Vagina (tissue), 2 donors: ENCODE measurements at regions not wholly inside any gene's neighbourhood (a gene's known extent, or its start where the extent isn't known, plus 50 kb on each side); places are given as distances from the start of the nearest gene placed in this dataset.
"Not testable (repeated sequence)": the region's sequence is repeated elsewhere in the genome, so short reads cannot be mapped to it uniquely, and the experiment has no call there.

Experiments
- DNase-seq, 2 donors: peaks; one replicate each; pipeline ENCODE4 v3.0.0-alpha.2; 2017; ENCODE audit errors: extremely low spot score in 2 of 2
- H3K27ac ChIP-seq: fragments of 200-600 bp; sonication (generic); one replicate; pipeline ENCODE4 v1.5.1; 2019
- H3K27me3 ChIP-seq: fragments of 200-600 bp; sonication (generic); one replicate; pipeline ENCODE4 v1.5.1; 2019
- H3K36me3 ChIP-seq, 2 donors: fragments of 200-600 bp; sonication (generic); one replicate each; pipeline ENCODE4 v1.5.1; 2017 to 2019
- H3K4me1 ChIP-seq: fragments of 200-600 bp; sonication (generic); one replicate; pipeline ENCODE4 v1.5.1; 2019
- H3K4me3 ChIP-seq, 2 donors: fragments of 200-600 bp; sonication (generic); 1 replicate in 1 of 2; 2 replicates in 1 of 2; pipeline ENCODE4 v1.5.1; 2016 to 2019
- H3K9me3 ChIP-seq: fragments of 200-600 bp; sonication (generic); one replicate; pipeline ENCODE4 v1.5.1; 2019
- CTCF ChIP-seq, 3 experiments: fragments of 450-650 bp in 2 of 3; fragments of 200-600 bp in 1 of 3; sonication (generic) in 1 of 3; IDR thresholded peaks; one replicate each; pipeline ENCODE4 v1.5.1; 2017 to 2019; ENCODE audit warnings: antibody characterized with exemption in 3 of 3, mild to moderate bottlenecking in 2 of 3, moderate library complexity in 2 of 3
- POLR2A ChIP-seq, 2 donors: fragments of 450-650 bp; IDR thresholded peaks; one replicate each; pipeline ENCODE4 v1.6.1; 2017; ENCODE audit warnings: antibody characterized with exemption in 2 of 2, mild to moderate bottlenecking in 2 of 2, moderate library complexity in 2 of 2
- POLR2AphosphoS5 ChIP-seq, 2 donors: sonication (generic); formaldehyde crosslinking; IDR thresholded peaks; one replicate each; pipeline ENCODE4 v1.9.0; 2017; ENCODE audit warnings: antibody characterized with exemption in 2 of 2, mild to moderate bottlenecking in 2 of 2, low read depth in 1 of 2; ENCODE audit not compliant: insufficient read depth in 1 of 2
- intact Hi-C: fragments of 100-400 bp; cut with DNase I; formaldehyde crosslinking; loops from one replicate; pipeline ENCODE4 v1.15.1; 2023

DNA sequence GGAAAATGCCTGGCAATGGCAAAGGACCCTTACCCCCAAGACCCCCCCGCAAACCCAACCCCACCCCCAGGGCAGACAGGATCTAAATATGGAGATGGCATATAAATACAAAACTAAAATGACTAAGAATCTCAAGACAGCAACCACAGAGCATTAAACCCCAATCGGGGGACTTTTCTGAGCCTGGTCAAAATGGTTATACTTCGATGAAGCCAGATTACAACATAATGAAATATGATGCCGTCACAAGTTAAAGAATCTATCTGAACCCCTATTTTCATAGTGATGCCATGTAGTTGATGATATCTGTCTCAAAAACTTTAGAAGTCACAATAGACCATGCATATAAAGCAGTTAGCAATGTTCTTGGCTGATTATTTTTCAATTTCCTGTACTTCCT lies 223.6 kb downstream of the CGGBP1 start:
- intact Hi-C loops, result no loop called here

DNA sequence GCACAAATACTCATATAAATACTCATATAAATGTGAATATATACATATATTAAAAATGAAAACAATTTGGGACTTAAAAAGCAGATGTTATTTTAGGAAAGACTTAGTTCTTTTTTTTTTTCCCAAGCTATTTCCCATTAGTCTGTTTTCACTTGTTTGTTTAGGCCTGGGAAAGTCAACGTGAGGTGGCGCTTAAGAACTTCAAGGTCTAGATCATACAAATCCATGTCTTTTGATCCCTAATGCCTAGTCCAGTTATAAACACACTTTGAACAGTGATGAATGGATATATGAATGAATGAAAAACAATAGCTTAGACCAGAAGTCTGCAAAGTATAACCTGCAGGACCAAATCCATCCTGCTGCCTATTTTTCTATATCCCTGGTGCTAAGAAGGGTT lies 224.5 kb downstream of the CGGBP1 start:
- Histone ChIP-seq H3K36me3 (no peaks in the 10 kb centered on the region), H3K4me1 (no peaks in the 10 kb centered on the region), H3K27me3 (no peaks in the 10 kb centered on the region), H3K27ac (no peak overlapping the region), H3K9me3 (no peaks in the 10 kb centered on the region), H3K4me3 (no peak overlapping the region)
- no peak for DNase-seq
- intact Hi-C loops, result no loop called here
- TF ChIP-seq POLR2A (IDR thresholded peaks at IDR 0.05) (no peak), CTCF (IDR thresholded peaks at IDR 0.05) (no peak), POLR2AphosphoS5 (IDR thresholded peaks at IDR 0.05; ENCODE audit: insufficient read depth in 1 of 2, low read depth in 1 of 2) (no peak)

More for the DNA sequence above, 223.6 kb downstream of the CGGBP1 start:
- DNase-seq, result no peak
- Histone ChIP-seq H3K27ac (no peak overlapping the region), H3K4me1 (no peaks in the 10 kb centered on the region), H3K36me3 (no peaks in the 10 kb centered on the region), H3K4me3 (no peak overlapping the region), H3K27me3 (no peaks in the 10 kb centered on the region), H3K9me3 (no peaks in the 10 kb centered on the region)
- TF ChIP-seq POLR2A (IDR thresholded peaks at IDR 0.05) (no peak), POLR2AphosphoS5 (IDR thresholded peaks at IDR 0.05; ENCODE audit: insufficient read depth in 1 of 2, low read depth in 1 of 2) (no peak), CTCF (IDR thresholded peaks at IDR 0.05) (no peak)

DNA sequence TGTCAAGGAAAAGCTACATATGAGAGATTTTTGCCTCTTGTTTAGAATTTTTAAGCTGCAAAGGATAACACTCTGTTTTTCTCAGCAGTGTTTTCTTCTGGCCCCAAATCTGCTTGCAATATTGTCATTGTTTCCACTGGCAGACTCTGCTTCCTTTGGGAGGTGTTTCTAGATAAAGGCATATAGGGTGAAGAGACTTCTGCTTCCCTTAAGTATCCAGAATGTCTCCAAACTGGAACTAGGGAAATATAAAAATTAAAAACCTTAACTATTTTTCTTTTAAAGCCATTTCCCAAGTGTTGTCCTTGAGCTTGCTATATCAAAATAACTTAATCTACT lies 225.8 kb downstream of the CGGBP1 start:
- no peaks in the 10 kb centered on the region for H3K4me1 ChIP-seq
- no peak overlapping the region for H3K27ac ChIP-seq
- intact Hi-C loops, result no loop called here
- H3K36me3 ChIP-seq, result no peaks in the 10 kb centered on the region
- no peak for DNase-seq
- TF ChIP-seq POLR2AphosphoS5 (IDR thresholded peaks at IDR 0.05; ENCODE audit: insufficient read depth in 1 of 2, low read depth in 1 of 2) (no peak), CTCF (IDR thresholded peaks at IDR 0.05) (no peak), POLR2A (IDR thresholded peaks at IDR 0.05) (no peak)
- no peaks in the 10 kb centered on the region for H3K9me3 ChIP-seq
- H3K27me3 ChIP-seq, result no peaks in the 10 kb centered on the region
- H3K4me3 ChIP-seq, result no peak overlapping the region

DNA sequence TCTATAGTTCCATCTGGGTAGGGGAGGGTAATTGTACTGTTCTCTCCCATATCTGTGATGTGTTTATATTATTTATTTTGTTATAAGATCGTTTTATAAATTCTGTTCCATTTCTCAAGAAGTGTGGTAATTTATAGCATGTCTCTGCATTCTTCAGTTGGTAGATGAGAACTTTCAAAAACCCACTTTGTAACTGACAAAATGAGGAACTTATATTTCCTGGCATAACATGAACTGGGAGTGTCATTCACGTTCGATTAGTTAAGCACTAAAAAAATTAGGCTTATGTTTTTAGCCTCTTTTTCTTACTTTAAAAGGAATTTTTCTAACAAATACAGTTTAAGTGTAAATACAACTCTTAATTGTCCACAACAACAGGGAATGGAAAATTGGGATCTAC lies 230.8 kb downstream of the CGGBP1 start:
- Histone ChIP-seq H3K27me3 (no peaks in the 10 kb centered on the region), H3K4me1 (no peaks in the 10 kb centered on the region), H3K36me3 (no peaks in the 10 kb centered on the region), H3K27ac (no peak overlapping the region), H3K9me3 (no peaks in the 10 kb centered on the region), H3K4me3 (no peak overlapping the region)
- DNase-seq, result no peak
- no peak for TF ChIP-seq POLR2A (IDR thresholded peaks at IDR 0.05)
- no peak for TF ChIP-seq POLR2AphosphoS5 (IDR thresholded peaks at IDR 0.05; ENCODE audit: insufficient read depth in 1 of 2, low read depth in 1 of 2)
- TF ChIP-seq CTCF (IDR thresholded peaks at IDR 0.05), result no peak
- intact Hi-C loops, result no loop called here

DNA sequence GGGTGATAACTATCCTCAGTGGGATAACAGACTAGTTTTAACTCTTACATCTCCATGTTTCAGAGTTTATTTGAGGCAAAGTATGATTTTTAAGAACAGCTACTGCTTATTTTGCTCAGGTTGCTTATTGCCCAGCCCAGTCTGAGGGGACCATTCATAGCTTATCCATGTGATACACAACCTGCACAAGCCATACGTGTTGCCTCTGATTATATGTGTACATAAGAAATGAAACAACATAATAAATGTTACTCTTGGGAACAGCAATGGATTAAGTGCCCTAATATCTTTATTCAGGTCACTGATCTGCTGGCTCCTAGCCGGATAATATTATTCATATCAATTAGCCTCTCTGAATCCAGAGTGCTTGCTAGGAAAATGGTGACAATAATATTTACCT lies 236.2 kb downstream of the CGGBP1 start:
- Histone ChIP-seq H3K9me3 (no peaks in the 10 kb centered on the region), H3K4me1 (no peaks in the 10 kb centered on the region), H3K36me3 (no peaks in the 10 kb centered on the region), H3K27ac (no peak overlapping the region), H3K4me3 (no peak overlapping the region), H3K27me3 (no peaks in the 10 kb centered on the region)
- intact Hi-C loops, result no loop called here
- TF ChIP-seq CTCF (IDR thresholded peaks at IDR 0.05) (no peak), POLR2A (IDR thresholded peaks at IDR 0.05) (no peak), POLR2AphosphoS5 (IDR thresholded peaks at IDR 0.05; ENCODE audit: insufficient read depth in 1 of 2, low read depth in 1 of 2) (no peak)
- DNase-seq, result no peak

DNA sequence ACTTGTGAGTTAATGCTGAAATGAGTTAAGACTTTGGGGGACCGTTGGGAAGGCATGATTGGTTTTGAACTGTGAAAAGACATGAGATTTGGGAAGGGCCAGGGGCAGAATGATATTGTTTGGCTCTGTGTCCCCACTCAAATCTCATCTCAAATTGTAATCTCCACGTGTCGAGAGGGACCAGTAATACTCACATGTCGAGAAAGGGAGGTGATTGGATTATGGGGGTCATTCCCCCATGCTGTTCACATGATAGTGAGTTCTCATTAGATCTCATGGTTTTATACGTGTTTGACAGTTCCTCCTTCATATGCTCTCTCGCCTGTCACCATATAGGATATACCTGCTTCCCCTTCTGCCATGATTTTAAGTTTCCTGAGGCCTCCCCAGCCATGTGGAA lies 245.3 kb downstream of the CGGBP1 start:
- H3K27me3 ChIP-seq, H3K27ac ChIP-seq, H3K36me3 ChIP-seq, H3K4me3 ChIP-seq, DNase-seq, intact Hi-C loops, H3K9me3 ChIP-seq, H3K4me1 ChIP-seq: not testable (repeated sequence)
